ENCODE measurements at regions not wholly inside any gene's neighbourhood (a gene's known extent, or its start where the extent isn't known, plus 50 kb on each side); places are given as distances from the start of the nearest gene placed in this dataset.

GRCh38 chr15:81471151-81471550, 97.1 kb upstream of the TMC3 start:
- no peak for DNase-seq

- DNase-seq: no peak
Measured at GRCh38 chr15:81469154-81469553, 95.1 kb upstream of the TMC3 start.

DNA sequence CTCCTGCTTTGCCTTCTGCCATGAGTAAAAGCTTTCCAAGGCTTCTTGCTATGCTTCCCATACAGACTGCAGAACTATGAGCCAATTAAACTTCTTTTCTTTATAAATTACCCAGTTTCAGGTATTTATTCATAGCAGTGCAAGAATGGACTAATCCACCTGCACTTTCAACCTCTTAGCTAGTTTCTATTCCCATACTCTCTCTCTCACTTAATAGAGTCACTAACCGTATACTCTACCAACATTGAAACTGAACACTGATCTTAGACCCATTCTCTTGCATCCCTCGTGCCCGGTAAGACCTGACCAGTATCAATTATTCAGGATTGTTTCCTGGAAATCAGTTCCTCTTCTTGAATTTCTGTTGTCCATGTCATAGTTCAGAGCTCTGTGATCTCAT, 92.7 kb upstream of the TMC3 start:
- DNase-seq: no peak

- DNase-seq: no peak
Measured at GRCh38 chr15:81454024-81454423, 80.0 kb upstream of the TMC3 start.

GRCh38 chr15:81450721-81451120, 76.7 kb upstream of the TMC3 start:
- no peak for DNase-seq

DNA sequence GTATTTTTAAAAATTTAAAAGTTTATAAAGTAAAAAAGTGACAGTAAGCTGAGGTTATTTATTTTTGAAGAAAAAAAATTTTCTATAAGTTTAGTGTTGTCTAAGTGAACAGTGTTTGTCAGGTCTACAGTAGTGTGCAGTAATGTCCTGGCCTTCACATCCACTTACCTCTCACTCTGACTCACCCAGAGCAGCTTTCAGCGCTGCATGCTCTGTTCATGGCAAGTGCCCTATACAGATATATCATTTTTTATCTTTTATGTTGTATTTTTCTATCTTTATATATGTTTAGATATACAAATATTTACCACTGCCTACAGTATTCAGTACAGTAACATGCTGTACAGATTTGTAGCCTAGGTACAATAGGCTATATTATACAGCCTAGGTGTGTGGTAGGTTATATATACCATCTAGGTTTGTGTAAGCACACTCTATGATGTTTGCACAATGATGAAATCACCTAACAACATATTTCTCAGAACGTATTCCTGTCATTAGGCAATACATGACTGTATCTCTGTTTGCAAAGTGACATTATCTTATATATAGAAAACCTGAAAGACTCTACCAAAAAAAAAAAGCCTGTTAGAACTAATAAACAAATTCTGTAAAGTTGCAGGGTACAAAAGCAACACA, 75.9 kb upstream of the TMC3 start:
- no peak for DNase-seq

- DNase-seq: no peak
Measured at GRCh38 chr15:81443040-81443820, 69.2 kb upstream of the TMC3 start.

DNA sequence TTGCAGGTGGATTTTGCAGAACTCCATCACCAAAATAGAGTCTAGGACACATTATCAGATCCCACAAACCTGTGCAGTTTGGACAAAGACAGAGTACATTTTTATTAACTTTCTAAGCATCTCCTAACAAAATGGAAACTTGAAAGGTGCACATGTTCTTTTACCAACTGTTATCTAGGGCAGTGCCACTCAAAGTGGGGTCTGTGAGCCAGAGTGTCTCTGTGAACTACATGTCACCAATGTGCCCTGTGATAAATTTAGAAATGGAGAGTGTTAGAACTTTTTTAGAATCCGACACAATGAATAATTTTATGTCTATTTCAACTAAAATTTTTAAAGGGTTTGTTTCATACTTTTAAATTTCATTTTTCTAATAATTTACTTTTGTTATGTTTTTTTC, 68.4 kb upstream of the TMC3 start:
- no peak for DNase-seq

GRCh38 chr15:81434851-81435250, 60.8 kb upstream of the TMC3 start:
- DNase-seq: no peak

DNA sequence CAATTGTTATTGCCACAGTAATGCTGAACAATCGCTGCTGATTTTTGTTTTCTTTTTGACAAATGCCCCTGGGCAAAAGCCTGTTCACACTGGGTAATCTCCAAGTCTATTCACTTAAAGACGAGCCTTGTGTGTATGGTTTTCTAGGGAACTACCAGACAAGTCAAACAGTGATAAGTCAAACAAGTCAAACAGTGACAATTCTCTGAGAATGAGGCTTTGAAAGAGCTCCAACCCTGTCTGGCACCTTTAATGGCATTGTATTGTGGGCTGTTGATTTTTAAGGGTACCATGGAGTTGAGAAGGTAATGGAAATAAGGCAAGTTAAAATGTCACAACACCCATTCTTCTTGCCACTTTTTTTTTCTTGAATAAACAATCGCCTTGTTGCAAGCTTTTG, 59.4 kb upstream of the TMC3 start:
- DNase-seq: no peak

DNA sequence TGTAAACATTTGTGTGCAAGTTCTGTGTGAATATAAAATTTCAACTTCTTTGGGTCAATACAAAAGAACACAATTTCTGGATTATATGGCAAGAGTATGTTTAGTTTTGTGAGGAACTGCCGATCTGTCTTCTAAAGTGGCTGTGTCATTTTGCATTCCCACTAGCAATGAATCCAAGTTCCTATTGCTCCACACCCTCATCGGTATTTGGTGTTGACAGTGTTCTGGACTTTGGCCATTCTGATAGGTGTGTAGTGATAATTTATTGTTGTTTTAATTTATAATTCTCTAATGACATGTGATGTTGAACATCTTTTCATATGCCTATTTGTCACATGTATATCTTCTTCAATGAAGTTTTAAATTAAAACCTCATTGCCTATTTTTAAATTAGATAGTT, 58.2 kb upstream of the TMC3 start:
- no peak for DNase-seq

DNA sequence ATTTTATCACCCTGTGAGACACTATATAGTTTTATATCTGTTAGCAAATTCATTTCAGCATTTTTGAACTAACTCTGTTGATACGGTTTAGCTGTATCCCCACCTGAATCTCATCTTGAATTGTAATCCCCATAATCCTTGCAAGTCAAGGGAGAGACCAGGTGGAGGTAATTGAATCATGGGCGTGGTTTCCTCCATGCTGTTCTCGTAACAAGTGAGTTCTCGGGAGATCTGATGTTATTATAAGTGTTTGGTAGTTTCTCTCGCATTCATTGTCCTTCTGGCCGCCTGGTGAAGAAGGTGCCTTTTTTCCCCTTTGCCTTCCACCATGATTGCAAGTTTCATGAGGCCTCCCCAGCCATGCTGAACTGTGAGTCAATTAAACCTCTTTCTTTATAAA, 53.2 kb upstream of the TMC3 start:
- no peak for DNase-seq

DNA sequence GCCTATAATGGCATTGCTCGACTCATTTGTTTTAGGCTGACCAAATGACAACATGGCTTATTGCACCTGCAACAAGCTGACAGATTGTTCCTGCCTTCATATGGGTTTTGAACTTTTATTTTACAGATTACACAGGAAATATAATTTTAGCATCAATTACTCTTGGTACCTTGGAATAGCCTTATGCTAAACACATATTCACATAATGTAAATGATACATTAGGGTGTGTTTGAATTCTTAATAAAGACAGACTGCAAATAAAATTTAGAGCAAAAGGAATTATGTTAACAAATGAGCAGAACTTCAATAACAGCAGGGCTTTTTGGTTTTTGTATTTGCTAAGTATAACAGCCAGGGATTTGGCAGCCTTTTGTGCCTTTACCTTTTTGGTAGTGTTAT, 51.9 kb upstream of the TMC3 start:
- no peak for DNase-seq

All from DMS 273 treated with DMSO at 0.1 percent for 48 hours (cell line).